HFF-Myc (cell line): ENCODE measurements at regions not wholly inside any gene's neighbourhood (a gene's known extent, or its start where the extent isn't known, plus 50 kb on each side); places are given as distances from the start of the nearest gene placed in this dataset.
A peak's percentile ranks its signal among the peaks of the same experiment; 100 is the strongest.

Experiments used
- DNase-seq: peaks from one replicate; pipeline ENCODE4 v3.0.0-alpha.2; 2011; ENCODE audit warnings: low read depth; ENCODE audit errors: extremely low read depth
- H3K4me3 ChIP-seq: replicated peaks from 2 replicates; pipeline ENCODE4 v1.5.1; 2011; ENCODE audit warnings: low read depth, mild to moderate bottlenecking, control low read depth, low read length
- TF ChIP-seq, protein P1 (sequence below): IDR thresholded peaks from 2 replicates; pipeline ENCODE4 v1.5.1; 2012; ENCODE audit warnings: mild to moderate bottlenecking, low read depth, low read length, control low read depth; ENCODE audit errors: missing control alignments

GRCh38 chr17:65456368-65457151, 104.9 kb downstream of the AXIN2 start:
- H3K4me3 ChIP-seq = no peak overlapping the region
- TF ChIP-seq, protein P1, sequence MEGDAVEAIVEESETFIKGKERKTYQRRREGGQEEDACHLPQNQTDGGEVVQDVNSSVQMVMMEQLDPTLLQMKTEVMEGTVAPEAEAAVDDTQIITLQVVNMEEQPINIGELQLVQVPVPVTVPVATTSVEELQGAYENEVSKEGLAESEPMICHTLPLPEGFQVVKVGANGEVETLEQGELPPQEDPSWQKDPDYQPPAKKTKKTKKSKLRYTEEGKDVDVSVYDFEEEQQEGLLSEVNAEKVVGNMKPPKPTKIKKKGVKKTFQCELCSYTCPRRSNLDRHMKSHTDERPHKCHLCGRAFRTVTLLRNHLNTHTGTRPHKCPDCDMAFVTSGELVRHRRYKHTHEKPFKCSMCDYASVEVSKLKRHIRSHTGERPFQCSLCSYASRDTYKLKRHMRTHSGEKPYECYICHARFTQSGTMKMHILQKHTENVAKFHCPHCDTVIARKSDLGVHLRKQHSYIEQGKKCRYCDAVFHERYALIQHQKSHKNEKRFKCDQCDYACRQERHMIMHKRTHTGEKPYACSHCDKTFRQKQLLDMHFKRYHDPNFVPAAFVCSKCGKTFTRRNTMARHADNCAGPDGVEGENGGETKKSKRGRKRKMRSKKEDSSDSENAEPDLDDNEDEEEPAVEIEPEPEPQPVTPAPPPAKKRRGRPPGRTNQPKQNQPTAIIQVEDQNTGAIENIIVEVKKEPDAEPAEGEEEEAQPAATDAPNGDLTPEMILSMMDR = no peak
- no peak for DNase-seq

- no peak overlapping the region for H3K4me3 ChIP-seq
- no peak for DNase-seq
- TF ChIP-seq, protein P1 = peak; percentile 38
Observed at GRCh38 chr17:65455972-65456343, 105.5 kb downstream of the AXIN2 start.

DNA sequence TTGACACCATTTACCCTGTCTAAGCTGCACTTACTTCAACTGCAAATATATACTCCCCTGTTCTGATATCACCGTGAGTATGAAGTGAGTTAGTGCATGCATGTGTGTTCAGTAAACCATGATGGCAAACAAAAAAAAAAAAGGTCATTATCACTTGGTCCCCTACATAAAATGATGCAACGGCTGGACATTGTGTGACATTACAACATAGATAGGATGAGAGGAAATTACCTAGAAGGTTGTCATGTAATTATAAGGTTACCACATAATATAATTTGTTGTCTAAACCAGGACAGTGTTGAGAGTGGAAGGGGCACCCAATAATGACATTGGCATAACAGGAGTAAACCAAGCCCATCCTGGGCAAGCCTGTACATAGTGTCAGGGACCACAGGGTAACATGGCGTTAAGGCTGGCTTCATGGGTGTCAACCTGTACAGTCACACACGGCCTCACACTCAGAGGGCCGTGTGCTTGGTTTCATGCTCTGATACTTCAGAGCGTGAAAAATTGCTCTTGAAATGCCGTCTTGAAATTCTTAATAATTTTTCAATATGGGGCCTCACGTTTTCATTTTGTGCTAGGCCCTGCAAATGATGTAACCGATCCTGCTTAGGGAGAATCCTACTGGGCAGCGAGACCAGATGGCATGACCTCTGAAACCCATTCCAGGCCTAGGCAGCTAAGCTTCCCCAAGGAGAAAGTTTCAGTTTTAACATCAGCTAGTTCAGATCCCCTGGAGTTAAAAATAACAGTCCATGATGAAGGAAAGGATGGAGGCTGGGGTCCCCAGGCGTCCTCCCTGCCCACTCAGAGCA, 106.1 kb downstream of the AXIN2 start:
- TF ChIP-seq, protein P1 = no peak
- DNase-seq = no peak
- H3K4me3 ChIP-seq = no peak overlapping the region

GRCh38 chr17:65453204-65453931, 108.1 kb downstream of the AXIN2 start:
- no peak for DNase-seq
- TF ChIP-seq, protein P1 = no peak
- H3K4me3 ChIP-seq = no peak overlapping the region

- no peak overlapping the region for H3K4me3 ChIP-seq
- TF ChIP-seq, protein P1 = no peak
- DNase-seq = no peak
Observed at GRCh38 chr17:65449495-65449894, 112.0 kb downstream of the AXIN2 start.

- TF ChIP-seq, protein P1 = no peak
- H3K4me3 ChIP-seq = no peak overlapping the region
- DNase-seq = no peak
Observed at GRCh38 chr17:65447823-65448222, 113.6 kb downstream of the AXIN2 start.
